ENCODE measurements at regions not wholly inside any gene's neighbourhood (a gene's known extent, or its start where the extent isn't known, plus 50 kb on each side); places are given as distances from the start of the nearest gene placed in this dataset.

DNA sequence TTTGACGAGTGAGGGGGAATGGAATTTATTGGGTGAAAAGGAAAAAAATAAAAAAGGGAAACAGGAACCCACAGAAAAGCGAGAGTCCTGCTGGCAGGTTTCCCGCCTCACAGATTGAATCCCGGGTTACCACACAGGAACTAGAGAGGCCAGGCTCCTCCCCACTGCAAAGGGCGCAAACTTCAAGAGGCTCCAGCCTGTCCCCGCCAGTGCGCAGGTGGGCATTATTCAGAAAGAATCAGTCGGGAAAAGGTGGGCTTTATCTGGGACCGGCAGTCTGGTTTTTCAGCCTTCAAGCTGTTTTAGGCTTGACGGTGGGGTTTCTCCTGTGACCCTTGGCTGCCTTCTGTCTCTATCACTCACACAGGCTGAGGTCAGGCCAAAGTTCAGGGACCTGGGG is 1496.8 kb downstream of the RPA4 start:
- no peak for DNase-seq

DNA sequence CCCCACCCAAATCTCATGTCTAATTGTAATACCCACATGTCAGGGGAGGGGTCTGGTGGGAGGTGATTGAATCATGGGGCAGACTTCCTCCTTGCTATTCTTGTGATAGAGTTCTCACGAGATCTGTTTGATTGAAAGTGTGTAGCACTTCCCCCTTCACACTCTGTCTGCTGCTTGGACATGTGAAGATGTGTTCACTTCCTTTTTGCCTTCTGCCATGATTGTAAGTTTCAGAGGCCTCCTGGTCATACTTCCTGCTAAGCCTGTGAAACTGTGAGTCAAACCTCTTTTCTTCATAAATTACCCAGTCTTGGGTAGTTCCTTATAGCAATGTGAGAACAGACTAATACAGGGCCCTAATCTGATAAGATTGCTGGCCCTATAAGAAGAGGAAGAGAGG is 1514.8 kb downstream of the RPA4 start:
- no peak for DNase-seq

DNA sequence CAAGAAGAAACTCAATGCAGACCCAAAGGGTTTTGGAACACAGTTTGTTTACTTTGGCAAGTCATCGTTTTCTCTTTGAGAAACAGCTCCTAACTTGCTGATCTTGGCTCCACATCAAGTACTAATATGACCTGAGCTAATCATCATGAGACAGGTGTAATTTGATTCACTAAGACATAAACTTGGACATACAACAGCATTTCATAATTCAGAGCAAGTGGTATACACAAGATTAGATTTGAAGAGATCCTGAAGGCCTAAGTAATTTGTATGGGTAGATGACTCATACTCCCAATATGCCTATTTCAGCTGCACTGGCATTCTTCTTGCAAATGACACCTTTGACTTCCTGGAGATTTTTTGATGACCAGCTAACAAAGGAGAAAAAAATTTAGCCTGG is 1521.7 kb downstream of the RPA4 start:
- no peak for DNase-seq

DNA sequence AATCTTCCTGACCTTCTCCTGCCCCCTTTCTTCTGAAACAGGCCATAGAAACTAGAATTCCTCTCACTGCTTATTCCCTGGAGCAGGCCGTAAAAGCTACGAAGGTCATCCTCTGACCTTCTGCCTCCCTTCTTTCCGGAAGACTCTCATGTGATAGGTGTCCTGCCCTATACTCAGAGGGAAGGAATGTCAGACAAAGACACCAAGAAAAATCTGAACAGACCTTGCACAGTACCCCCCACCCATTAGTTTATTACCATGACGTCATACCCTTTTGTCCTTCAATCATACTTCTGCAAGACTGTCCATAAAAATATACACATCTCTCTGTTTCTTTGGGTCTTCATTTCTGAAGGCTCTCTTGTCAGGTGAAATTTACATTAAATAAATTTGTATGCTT is 1523.9 kb downstream of the RPA4 start:
- no peak for DNase-seq

DNA sequence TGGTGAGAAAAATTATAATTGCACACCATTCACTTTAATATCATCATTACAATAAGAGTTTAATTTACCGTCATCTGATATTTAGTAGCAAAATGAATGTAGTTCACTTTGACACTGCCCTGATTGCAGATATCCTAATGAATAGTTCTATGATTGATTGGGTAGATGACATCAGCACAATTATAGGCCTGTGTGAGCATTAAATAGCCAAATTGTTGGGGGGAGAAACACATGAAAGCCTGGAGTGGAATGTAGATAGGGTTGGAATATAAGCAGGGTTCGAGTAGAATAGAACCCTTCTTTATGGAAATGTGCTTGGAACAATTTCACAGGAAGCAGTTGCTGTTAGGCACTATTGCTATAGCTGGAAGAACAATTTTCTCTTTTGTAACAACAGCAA is 1526.2 kb downstream of the RPA4 start:
- DNase-seq, result no peak

DNA sequence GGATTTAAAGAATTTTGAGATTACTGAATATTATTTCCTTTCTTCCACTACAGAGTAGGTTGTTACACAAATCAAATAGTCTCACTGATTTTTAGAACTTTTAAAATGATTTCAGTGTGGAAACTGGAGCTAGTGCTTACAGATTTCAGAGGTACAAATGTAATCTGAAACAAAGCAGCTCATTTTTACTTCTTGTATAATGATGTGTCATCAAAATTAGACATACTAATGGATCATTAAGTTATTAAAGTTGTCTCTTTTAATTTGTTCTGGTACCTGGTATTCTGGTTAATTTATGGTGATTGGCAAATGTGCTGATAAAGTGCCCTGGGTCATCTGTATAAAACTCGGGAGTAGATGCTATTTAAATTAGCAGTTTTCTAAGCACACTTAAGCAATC is 1528.3 kb downstream of the RPA4 start:
- no peak for DNase-seq

DNA sequence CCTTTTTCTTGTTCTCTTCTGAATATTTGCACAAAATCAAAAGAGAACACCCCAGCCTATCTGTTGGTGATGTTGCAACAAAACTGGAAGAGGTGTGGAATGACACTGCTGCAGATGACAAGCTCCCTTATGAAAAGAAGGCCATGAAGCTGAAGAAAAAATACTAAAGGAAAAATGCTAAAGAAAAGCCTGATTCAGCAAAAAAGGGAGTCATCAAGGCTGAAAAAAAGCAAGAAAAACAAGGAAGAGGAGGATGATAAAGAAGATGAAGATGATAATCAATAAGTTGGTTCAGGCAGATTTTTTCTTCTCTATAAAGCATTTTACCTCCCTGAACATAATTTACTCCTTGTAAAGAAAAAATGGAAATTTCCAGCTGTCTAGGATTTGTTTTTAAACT is 1538.8 kb downstream of the RPA4 start:
- no peak for DNase-seq

DNA sequence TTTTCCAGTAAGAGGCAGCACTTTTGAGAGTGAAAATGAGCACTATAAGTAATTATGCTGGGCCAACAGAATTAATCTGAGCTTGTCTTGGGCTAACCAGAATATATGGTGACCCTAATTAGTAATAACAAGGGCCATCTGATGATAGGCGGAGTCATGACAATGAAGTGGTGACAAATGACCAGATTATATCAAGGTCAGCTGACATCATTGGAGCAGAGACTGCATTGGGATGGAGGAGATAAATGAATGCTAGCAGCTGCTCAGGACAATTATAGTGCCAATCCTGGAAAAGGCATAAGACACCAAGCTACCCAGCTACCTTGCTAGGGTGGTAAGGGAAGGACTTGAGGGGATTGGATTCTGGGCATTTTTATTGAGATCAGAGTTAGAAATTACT is 1548.7 kb downstream of the RPA4 start:
- DNase-seq, result no peak

DNA sequence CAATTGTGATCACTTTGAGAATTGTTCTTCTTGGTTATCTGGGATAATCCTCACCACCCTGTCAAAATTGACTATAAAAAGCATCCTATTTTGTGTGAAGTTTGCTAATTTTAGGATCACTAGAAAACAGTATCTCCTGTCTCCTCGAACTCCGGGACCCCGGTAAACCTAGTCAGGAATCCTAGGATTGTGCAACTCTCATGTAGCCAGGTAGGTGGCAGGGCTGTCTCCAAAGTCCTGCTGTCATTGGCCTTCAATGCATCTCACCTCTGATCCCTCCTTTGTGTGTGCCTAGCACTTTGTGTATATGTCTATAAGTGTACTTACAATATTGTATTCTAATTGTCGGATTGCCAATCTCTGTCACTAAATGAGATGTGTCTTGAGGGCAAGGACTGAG is 1564.8 kb downstream of the RPA4 start:
- DNase-seq, result no peak

DNA sequence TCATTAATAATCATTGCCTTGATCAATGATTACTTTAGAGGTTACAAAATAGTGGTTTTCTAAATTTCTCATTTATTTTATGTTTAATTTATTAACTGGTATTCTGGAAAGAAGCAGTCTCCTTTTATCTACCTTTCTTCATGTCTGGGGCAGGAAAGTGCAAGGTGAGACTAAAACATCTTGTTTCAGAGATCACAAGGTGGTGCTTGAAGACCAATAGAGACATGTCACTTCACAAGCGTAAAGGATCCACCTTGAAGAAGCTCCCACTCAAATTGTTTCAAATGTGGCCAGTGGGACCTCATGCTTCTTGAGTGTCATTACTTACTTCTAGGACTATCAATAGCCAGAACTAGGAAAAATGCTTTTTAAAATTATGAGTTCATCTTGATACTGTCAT is 1568.7 kb downstream of the RPA4 start:
- DNase-seq, result no peak

DNA sequence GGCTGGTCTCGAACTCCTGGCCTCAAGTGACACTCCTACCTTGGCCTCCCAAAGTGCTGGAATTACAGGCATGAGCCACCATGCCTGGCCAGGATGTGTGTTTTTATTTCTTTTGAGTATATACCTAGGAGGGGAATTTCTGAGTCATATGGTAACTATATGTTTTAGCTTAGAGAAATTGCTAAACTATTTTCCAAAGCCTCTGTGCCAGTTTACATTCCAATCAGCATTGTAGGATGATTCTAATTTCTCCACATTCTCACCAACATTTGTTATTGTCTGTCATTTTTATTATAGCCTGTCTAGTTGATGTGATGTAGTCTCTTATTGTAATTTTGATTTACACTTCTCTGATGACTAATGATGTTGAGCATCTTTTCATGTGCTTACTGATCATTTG is 1576.0 kb downstream of the RPA4 start:
- no peak for DNase-seq

DNA sequence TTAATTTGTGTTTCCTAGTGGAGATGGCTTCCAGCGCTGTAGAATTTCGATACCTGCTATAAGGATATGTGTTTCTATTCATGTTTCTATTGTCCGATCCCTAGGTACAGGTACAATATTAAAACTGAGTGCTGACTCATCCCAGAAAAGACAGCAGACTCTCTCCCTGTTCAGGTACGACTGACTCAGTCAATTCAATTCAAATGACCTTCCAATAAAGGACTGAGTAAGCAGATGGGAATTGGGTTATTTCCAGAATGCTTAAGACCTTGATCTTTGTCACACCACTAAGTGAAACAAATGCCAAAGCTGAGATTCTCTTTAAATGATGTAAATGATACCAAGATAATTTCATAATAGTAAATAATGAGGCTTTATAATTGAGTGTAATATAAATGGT is 1596.9 kb downstream of the RPA4 start:
- no peak for DNase-seq

DNA sequence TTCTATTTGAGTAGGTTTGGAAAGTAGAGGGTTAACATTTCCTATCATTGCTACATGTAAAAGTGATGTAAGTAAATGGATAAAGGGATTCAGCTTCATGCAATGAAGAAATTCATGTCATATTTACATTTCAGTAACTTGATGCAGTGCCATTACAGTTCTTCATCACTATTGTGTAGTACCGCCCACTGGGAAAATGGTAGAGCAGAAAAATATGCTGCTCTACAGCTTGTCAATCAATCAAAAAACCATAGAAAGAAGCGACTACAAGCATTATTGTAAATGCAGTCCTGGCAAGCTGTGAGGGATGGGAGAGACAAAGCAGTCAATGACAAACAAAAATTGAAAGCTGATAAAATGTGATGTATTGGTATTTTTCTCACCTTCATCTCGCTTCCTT is 1597.9 kb downstream of the RPA4 start:
- DNase-seq, result no peak

DNA sequence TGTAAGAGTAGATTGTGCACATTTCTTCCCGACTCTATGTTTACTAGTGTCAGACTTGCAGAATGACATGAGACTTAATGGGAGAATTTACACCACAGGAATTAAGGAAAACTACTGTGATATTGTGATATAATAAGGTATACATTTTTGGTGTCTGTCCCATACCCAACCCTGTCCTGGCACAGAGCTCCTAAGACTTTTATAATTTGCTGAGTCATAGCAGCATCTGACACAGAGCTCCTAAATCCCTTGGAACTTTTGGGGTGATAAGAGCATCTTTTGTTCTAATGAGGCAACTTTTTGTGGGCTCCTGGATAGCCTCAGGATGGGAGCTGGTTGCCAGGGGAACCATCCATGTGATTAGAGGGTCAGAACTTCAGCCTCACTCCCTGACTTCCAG is 1607.0 kb downstream of the RPA4 start:
- DNase-seq, result no peak

DNA sequence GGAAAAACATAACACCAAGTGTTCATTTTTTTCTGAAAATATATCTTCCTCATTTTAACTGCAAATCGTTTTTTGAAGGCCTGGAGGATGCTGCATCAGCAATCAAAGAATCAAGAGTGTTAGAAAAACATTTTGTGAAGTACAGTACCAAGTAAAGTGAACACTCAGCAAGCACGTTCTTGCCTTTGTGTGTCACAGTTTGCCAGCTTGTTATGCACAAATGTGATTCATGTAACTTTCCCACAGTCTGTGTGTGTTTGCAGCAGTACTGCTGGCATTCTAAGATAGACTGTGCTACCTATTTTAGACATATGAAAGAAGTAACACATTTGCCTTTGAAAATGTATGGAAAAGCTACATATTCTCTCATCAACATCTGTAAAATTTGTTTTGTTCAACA is 1617.7 kb downstream of the RPA4 start:
- DNase-seq, result no peak

DNA sequence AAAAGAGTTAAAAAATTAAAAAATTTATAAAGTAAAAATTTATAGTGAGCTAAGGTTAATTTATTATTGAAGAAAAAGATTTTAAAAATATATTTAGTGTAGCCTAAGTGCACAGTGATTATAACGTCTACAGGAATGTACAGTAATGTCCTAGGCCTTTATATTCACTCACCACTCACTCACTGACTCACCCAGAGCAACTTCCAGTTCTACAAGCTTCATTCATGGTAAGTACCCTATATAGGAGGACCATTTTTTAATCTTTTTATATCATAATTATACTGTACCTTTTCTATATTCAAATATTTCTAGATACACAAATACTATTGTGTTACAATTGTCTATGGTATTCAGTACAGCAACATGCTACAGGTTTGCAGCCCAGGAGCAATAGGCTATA is 1623.2 kb downstream of the RPA4 start:
- DNase-seq, result no peak

DNA sequence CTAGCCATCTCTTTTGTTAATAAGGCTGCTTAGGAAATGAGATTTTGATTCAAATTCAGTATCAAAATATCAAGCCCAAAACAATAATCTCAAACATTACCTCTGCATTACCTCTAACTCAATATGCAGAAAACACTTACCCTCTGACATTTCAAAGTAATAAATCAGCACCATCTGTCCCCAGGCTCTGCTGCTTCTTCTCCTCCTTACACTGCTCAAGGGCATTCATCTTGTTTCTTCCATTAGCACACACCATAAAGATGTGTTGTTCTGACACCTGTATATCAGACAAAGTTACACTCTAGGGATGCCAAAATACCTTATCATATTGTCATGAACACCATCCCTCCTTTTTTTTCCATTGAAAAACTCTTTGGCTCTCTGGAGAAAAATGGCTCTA is 1630.3 kb downstream of the RPA4 start:
- no peak for DNase-seq

DNA sequence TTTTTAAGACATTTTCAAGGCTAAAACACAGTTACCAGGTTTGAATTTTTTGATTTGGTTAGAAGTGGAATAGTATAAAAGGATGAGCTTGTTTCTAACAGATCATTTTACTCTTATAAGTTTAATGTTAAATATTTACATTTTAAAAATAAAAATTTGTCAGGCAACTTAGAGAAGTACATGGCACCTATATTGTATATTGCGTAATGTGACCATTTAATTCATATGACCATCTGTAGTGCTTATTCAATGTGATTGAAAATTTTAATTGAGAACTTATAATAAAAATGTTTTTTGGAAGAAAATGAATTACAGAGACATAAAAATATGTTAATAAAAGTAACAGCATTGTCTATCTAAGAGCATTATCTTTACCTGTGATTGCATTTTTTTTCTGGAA is 1632.4 kb downstream of the RPA4 start:
- DNase-seq, result no peak

DNA sequence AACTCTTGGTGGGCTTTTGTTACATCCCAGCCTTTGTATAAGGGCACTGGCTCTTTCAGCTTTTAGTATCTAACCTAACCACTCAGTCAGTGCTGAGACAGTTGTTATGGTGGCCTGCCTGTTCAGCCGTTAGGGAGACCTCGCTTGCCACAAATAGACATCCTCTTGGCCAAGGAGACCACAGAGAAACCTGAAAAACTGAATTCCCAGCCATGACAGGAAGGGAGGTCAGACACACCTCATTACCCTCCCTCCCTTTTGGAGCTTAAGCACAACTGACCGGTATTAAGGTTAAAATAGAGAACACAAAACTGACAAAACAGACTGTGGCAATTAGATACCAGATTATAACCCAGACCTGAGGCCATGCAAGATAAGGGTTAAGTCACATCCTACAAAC is 1639.3 kb downstream of the RPA4 start:
- DNase-seq, result no peak

DNA sequence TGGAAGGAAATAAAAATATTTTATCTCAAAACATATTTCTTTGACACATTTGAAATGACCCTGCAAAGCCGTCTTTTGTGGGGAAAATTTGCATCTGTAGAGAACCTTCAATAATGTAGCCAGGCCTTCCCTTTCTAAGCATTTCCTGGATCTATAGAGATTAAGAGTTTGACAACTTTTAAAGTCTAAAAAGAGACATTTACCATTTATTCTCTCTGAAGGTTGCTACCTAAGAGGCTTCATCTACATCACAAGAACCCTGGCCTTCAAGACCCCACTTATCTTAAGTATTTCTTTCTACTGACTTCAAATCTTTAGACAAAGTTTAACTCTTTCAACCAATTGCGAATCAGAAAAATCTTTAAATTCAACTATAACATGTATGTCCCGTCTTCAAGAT is 1639.8 kb downstream of the RPA4 start:
- no peak for DNase-seq

DNA sequence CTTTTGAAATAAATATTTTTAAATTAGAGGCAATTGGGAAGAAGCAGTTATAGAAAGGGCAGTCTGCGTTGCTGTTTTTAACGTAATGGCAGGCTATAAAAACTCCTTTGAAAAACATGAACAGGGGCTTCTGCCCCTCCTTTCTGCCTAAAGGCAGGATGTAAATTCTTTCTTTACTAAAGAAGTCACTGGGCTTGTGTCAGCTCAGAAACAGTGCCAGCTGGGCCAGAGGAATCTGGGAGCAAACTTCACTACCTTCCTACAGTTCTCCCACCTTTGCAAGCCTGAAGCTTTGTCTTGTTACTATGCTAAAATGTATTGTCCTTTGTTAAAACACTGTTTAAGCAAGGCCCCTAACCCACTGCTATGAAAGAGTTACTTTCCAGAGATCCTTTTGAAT is 1664.8 kb downstream of the RPA4 start:
- no peak for DNase-seq

DNA sequence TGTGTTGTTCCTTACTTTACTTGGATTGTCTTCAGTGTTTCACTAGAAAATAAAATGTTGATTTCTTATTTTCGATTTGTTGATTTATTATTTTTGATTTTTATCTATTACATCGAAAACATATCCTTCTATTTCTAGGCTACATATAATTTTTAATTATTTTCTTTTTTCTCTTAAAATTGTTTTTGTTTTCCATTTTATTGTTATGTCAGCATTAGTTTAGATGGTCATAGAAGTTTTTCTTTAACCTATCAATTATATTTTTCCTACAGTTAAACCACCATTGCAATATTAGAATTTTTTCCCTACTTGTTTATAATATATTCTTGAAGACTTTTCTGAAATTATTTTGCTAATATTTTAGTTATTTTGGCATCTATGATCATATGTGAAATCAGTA is 1685.1 kb downstream of the RPA4 start:
- no peak for DNase-seq

DNA sequence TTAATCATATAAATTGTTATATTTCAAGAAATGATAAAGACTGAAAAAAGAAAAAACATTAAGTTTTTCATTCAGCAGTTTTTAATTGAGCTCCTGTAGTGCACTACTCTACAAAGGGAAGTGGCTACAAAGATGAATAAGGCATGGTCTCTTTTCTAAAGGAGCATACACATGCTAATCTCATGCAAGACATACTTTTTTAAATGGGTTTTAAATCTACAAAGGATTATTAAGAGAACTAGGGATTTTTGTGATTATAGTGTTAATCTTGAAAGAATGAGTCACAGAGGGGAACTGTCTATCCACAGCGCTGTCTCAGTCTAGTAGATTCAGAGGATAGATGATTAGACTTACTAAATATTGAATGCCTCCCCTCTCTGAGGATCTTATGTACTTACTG is 1722.2 kb downstream of the RPA4 start:
- DNase-seq, result no peak

DNA sequence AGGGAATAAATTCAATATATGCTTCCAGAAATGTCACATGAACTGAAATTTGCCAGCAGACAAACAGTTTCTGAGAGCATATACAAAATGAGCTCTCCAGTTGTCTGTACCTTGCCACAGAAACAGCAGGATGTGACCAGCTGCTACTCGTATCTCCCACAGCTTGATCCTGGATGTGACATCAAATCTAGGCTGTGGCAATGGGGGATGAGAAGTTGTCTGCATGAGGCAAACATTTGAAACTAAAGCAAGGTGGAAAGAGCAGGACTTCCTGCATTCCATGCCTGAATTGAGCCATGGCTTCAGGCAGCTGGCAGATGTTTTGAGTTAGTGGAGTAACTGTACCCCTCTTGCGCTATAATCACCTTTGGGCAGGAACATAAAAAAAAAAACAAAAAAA is 1724.0 kb downstream of the RPA4 start:
- no peak for DNase-seq

DNA sequence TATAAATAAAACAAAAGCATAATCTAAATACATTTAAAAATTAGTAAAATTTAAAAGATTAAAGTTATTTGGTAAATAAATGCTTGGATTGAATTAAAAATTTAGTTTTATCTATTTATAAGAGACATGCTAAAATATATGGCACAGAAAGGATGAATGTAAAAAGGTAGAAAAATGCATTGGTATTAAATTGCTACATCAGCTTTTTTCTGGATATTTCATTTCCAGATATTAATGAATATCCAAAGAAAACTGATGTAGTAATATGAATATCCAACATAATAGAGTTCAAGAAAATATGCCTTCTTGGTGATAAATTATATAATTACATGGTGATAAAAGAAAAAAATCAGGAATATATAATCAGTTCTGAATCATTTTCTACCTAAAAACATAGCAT is 1743.9 kb downstream of the RPA4 start:
- DNase-seq, result no peak

DNA sequence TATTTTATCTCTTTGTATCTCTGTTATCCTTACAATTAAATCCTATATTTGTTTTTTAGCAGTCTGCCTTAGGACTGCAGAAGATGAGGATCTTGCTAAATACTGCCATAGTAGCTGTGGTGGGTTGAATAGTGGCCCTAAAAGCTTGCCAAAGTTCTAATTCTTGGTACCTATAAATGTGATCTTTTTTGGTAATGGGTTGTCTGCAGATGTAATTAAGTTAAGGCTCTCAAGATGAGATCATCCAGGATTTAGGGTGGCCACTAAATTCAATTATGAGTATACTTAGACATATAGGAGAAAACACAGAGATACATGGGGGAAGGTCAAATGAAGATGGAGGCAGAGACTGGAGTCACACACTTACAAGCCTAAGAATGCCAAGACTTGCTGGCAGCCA is 1753.7 kb downstream of the RPA4 start:
- DNase-seq, result no peak

DNA sequence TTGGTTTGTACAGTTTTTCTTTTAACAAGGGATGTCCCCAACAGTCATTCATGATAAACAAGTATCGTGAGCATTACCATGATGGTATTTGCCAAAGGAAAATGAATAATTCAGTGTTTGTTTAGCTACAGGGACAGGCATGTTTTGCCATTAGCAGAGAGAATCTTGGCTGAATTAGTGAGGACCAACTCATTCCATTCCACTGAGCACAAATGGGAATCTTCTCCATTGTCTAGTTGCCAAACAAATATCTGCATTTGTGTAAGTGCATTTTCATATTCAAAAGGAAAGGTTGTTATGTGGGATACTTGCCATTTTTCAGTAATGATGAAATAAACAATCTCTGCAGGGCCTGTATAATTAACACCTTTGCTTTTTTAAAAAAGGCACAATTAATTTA is 1762.6 kb downstream of the RPA4 start:
- DNase-seq, result no peak

Data from stimulated activated CD4-positive, alpha-beta T cell treated with anti-CD3 and anti-CD28 coated beads, Interleukin-4, amount 100 ng/mL, for 24 hours (primary cell).